C4-2B (cell line): ENCODE measurements at regions not wholly inside any gene's neighbourhood (a gene's known extent, or its start where the extent isn't known, plus 50 kb on each side); places are given as distances from the start of the nearest gene placed in this dataset.

Experiments
- ZFX ChIP-seq: fragments of 450-650 bp; IDR thresholded peaks from 2 replicates; pipeline ENCODE4 v1.6.1; 2017
- TF ChIP-seq, protein P1 (sequence below): fragments of 450-650 bp; conservative IDR thresholded peaks from 2 replicates; pipeline ENCODE4 v1.5.1; 2017; ENCODE audit warnings: mild to moderate bottlenecking

DNA sequence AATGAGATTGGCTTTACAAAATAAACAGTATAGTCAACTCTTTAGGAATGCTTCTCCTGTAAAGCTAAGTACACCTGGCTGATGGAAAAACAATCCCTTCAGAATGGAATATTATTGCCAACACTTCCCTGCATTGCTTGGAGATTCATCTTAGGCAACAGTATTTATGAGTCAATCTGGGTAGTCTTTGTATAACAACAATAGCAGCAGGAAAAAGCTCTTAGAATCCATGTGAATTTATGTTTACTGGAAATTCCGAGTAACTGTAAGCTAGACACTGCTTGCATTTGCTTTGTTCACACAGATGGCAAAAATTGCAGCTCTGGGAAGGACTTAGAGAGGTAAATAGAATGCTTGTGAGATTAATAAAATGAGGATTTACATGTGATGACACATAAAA lies 101.7 kb upstream of the NTRK2 start:
- TF ChIP-seq, protein P1, sequence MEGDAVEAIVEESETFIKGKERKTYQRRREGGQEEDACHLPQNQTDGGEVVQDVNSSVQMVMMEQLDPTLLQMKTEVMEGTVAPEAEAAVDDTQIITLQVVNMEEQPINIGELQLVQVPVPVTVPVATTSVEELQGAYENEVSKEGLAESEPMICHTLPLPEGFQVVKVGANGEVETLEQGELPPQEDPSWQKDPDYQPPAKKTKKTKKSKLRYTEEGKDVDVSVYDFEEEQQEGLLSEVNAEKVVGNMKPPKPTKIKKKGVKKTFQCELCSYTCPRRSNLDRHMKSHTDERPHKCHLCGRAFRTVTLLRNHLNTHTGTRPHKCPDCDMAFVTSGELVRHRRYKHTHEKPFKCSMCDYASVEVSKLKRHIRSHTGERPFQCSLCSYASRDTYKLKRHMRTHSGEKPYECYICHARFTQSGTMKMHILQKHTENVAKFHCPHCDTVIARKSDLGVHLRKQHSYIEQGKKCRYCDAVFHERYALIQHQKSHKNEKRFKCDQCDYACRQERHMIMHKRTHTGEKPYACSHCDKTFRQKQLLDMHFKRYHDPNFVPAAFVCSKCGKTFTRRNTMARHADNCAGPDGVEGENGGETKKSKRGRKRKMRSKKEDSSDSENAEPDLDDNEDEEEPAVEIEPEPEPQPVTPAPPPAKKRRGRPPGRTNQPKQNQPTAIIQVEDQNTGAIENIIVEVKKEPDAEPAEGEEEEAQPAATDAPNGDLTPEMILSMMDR, result no peak
- TF ChIP-seq ZFX, result no peak
